Caco-2 (cell line): ENCODE measurements at regions not wholly inside any gene's neighbourhood (a gene's known extent, or its start where the extent isn't known, plus 50 kb on each side); places are given as distances from the start of the nearest gene placed in this dataset.

ENCODE experiments used
- BruUV-seq: library from RNA; stranded (reverse); fragments of 400-500 nt; replicated peaks from 2 replicates; lab custom pipeline; 2021; lab: Mats Ljungman, UMichigan
- CTCF ChIA-PET: fragments of 300-600 bp; sonication (Branson Sonifier 250); formaldehyde crosslinking; loops from one replicate; lab custom pipeline; 2022; ENCODE audit warnings: antibody characterized with exemption; lab: Charles Lee
- POLR2A ChIA-PET: fragments of 300-600 bp; sonication (Branson Sonifier 250); formaldehyde crosslinking; loops from one replicate; lab custom pipeline; 2022; ENCODE audit warnings: antibody characterized with exemption; lab: Charles Lee
- DNase-seq, 2 experiments: peaks; one replicate each; pipeline versions ENCODE4 v3.0.0 to v3.0.0-alpha.2; 2020 to 2022
- H3K27me3 ChIP-seq: replicated peaks from 2 replicates; pipeline ENCODE4 v1.6.0; 2011; ENCODE audit warnings: low read length; ENCODE audit not compliant: control insufficient read depth, insufficient read depth
- H3K36me3 ChIP-seq: 2 replicates; pipeline ENCODE4 v1.5.1; 2011; ENCODE audit warnings: low read length; ENCODE audit not compliant: control insufficient read depth, insufficient read depth
- H3K4me1 ChIP-seq: fragments of 250-450 bp; sonication (Bioruptor Pico); 2 replicates; pipeline ENCODE4 v1.5.1; 2020; ENCODE audit warnings: mild to moderate bottlenecking
- H3K4me3 ChIP-seq: 2 replicates; pipeline ENCODE4 v1.5.1; 2011; ENCODE audit warnings: low read depth, mild to moderate bottlenecking, control low read depth, low read length
- H3K9me3 ChIP-seq: fragments of 250-450 bp; sonication (Bioruptor Pico); 2 replicates; pipeline ENCODE4 v1.5.1; 2020; ENCODE audit warnings: mild to moderate bottlenecking, moderate library complexity
- H3K27ac Mint-ChIP-seq: one replicate; pipeline ENCODE4 v1.8.0; 2022; ENCODE audit warnings: mixed read lengths; ENCODE audit not compliant: unreplicated experiment
- H3K27me3 Mint-ChIP-seq: one replicate; pipeline ENCODE4 v1.8.0; 2022; ENCODE audit warnings: mixed read lengths; ENCODE audit not compliant: insufficient read depth, unreplicated experiment
- H3K36me3 Mint-ChIP-seq: one replicate; pipeline ENCODE4 v1.8.0; 2022; ENCODE audit warnings: mild to moderate bottlenecking, mixed read lengths; ENCODE audit not compliant: insufficient read depth, unreplicated experiment
- H3K4me1 Mint-ChIP-seq: one replicate; pipeline ENCODE4 v1.8.0; 2022; ENCODE audit warnings: low read depth, mixed read lengths; ENCODE audit not compliant: unreplicated experiment
- H3K4me3 Mint-ChIP-seq: one replicate; pipeline ENCODE4 v1.8.0; 2022; ENCODE audit warnings: mild to moderate bottlenecking, moderate library complexity, mixed read lengths; ENCODE audit not compliant: unreplicated experiment
- H3K9me3 Mint-ChIP-seq: one replicate; pipeline ENCODE4 v1.8.0; 2022; ENCODE audit warnings: mixed read lengths; ENCODE audit not compliant: unreplicated experiment
- CTCF ChIP-seq, 2 experiments: fragments of 200-600 bp in 1 of 2; IDR thresholded peaks; 1 replicate in 1 of 2; 2 replicates in 1 of 2; pipeline versions ENCODE4 v1.5.1 to v1.8.0; 2011 to 2022; ENCODE audit warnings: antibody characterized with exemption in 1 of 2, control low read depth in 1 of 2, inconsistent platforms in 1 of 2, low read depth in 1 of 2, low read length in 1 of 2, mild to moderate bottlenecking in 1 of 2, moderate library complexity in 1 of 2; ENCODE audit not compliant: insufficient read depth in 1 of 2, severe bottlenecking in 1 of 2, unreplicated experiment in 1 of 2
- intact Hi-C: fragments of 100-400 bp; cut with micrococcal nuclease; formaldehyde crosslinking; loops from one replicate; pipeline ENCODE4 v1.10.0; 2022; ENCODE audit not compliant: unreplicated experiment

GRCh38 chr2:114616-115015 lies 68.3 kb upstream of the FAM110C start:
- CTCF ChIA-PET: no interaction called here
- Histone ChIP-seq H3K9me3 (no peaks in the 10 kb centered on the region), H3K27me3 (no peaks in the 10 kb centered on the region), H3K36me3 (no peaks in the 10 kb centered on the region), H3K4me1 (no peaks in the 10 kb centered on the region), H3K4me3 (no peak overlapping the region)
- POLR2A ChIA-PET: no interaction called here
- H3K27ac Mint-ChIP-seq: no peak overlapping the region
- peaks cover 2% of the 10 kb centered on the region for H3K27me3 Mint-ChIP-seq
- TF ChIP-seq CTCF (IDR thresholded peaks at IDR 0.05; ENCODE audit: insufficient read depth in 1 of 2, low read depth in 1 of 2, low read length in 1 of 2, severe bottlenecking in 1 of 2, unreplicated experiment in 1 of 2): no peak
- no TSS peak for BruUV-seq
- peaks cover 5% of the 10 kb centered on the region for H3K4me1 Mint-ChIP-seq
- H3K4me3 Mint-ChIP-seq: no peak overlapping the region
- H3K36me3 Mint-ChIP-seq: no peaks in the 10 kb centered on the region
- intact Hi-C loops: no loop called here
- H3K9me3 Mint-ChIP-seq: no peaks in the 10 kb centered on the region
- no peak for DNase-seq

GRCh38 chr2:109998-110397 lies 63.7 kb upstream of the FAM110C start:
- ChIA-PET POLR2A (no interaction called here), CTCF (no interaction called here)
- H3K36me3 ChIP-seq: no peaks in the 10 kb centered on the region
- intact Hi-C loops: no loop called here
- no peaks in the 10 kb centered on the region; the same call in 1 of the 2 replicates for H3K27me3 ChIP-seq
- no peak for TF ChIP-seq CTCF (IDR thresholded peaks at IDR 0.05; ENCODE audit: insufficient read depth in 1 of 2, low read depth in 1 of 2, low read length in 1 of 2, severe bottlenecking in 1 of 2, unreplicated experiment in 1 of 2)
- H3K4me1 ChIP-seq: no peaks in the 10 kb centered on the region
- no peaks in the 10 kb centered on the region for H3K36me3 Mint-ChIP-seq
- H3K27me3 Mint-ChIP-seq: peaks cover 4% of the 10 kb centered on the region
- H3K9me3 Mint-ChIP-seq: peaks cover 16% of the 10 kb centered on the region
- DNase-seq: no peak
- no peak overlapping the region for H3K27ac Mint-ChIP-seq
- no peak overlapping the region for H3K4me3 ChIP-seq
- no peaks in the 10 kb centered on the region for H3K9me3 ChIP-seq
- no TSS peak for BruUV-seq
- H3K4me1 Mint-ChIP-seq: no peaks in the 10 kb centered on the region
- H3K4me3 Mint-ChIP-seq: no peak overlapping the region

GRCh38 chr2:108920-109809 lies 62.9 kb upstream of the FAM110C start:
- ChIA-PET POLR2A (no interaction called here), CTCF (no interaction called here)
- no peaks in the 10 kb centered on the region for H3K4me1 ChIP-seq
- no peaks in the 10 kb centered on the region for H3K4me1 Mint-ChIP-seq
- TF ChIP-seq CTCF (IDR thresholded peaks at IDR 0.05; ENCODE audit: insufficient read depth in 1 of 2, low read depth in 1 of 2, low read length in 1 of 2, severe bottlenecking in 1 of 2, unreplicated experiment in 1 of 2): no peak
- intact Hi-C loops: no loop called here
- DNase-seq: no peak
- H3K36me3 ChIP-seq: no peaks in the 10 kb centered on the region
- peaks cover 4% of the 10 kb centered on the region for H3K27me3 Mint-ChIP-seq
- H3K9me3 ChIP-seq: no peaks in the 10 kb centered on the region; the same call in 1 of the 2 replicates
- H3K4me3 ChIP-seq: no peak overlapping the region
- H3K4me3 Mint-ChIP-seq: no peak overlapping the region
- H3K9me3 Mint-ChIP-seq: peaks cover 16% of the 10 kb centered on the region
- H3K27me3 ChIP-seq: no peaks in the 10 kb centered on the region; the same call in 1 of the 2 replicates
- H3K36me3 Mint-ChIP-seq: no peaks in the 10 kb centered on the region
- no peak overlapping the region for H3K27ac Mint-ChIP-seq
- no TSS peak for BruUV-seq
